NCI-H82 (cell line): ENCODE measurements at regions not wholly inside any gene's neighbourhood (a gene's known extent, or its start where the extent isn't known, plus 50 kb on each side); places are given as distances from the start of the nearest gene placed in this dataset.
"Not testable (repeated sequence)": the region's sequence is repeated elsewhere in the genome, so short reads cannot be mapped to it uniquely, and the experiment has no call there.

Experiments used
- DNase-seq: peaks from one replicate; lab custom pipeline; 2025; lab: John Stamatoyannopoulos, UW

GRCh38 chr16:55062442-55062841 is 131.8 kb downstream of the IRX5 start:
- no peak for DNase-seq

GRCh38 chr16:55072976-55073375 is 142.3 kb downstream of the IRX5 start:
- no peak for DNase-seq

DNA sequence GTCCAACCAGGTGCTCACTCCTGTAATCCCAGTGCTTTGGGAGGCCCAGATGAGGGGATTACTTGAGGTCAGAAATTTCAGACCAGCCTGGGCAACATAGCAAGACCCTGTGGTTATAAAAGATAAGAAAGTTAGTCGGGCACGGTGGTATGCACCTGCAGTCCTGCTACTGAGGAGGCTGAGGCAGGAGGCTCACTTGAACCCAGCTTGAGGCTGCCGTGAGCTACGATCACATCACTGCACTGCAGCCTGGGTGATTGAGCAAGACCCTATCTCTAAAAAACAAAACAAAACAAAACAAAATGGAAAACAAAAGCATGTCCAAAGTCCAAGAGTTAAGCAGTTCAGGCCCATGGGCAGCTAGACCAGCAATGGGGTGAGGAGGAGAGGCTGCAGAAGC is 143.2 kb downstream of the IRX5 start:
- no peak for DNase-seq

- DNase-seq = not testable (repeated sequence)
Observed at GRCh38 chr16:55075208-55075607, 144.5 kb downstream of the IRX5 start.

DNA sequence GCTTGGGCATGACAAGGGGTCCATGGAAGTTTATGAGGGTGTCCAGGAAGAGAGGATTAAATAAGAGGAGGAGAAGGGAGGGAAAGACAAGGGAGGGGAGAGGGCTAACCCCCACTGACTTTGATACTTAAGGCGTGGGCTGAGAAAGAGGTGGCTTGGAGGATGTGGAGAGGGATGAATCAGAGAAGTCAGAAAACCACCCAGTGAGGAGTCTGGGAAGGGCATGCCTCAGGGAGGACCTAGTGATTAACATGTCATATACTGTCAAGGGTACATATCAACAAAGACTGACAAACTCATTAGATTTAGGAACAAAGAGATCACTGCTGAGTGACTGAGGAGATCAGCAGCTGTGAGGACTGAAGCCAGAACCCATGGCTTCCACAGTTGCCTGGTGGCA is 145.4 kb downstream of the IRX5 start:
- no peak for DNase-seq

GRCh38 chr16:55077266-55077665 is 146.6 kb downstream of the IRX5 start:
- DNase-seq = no peak

DNA sequence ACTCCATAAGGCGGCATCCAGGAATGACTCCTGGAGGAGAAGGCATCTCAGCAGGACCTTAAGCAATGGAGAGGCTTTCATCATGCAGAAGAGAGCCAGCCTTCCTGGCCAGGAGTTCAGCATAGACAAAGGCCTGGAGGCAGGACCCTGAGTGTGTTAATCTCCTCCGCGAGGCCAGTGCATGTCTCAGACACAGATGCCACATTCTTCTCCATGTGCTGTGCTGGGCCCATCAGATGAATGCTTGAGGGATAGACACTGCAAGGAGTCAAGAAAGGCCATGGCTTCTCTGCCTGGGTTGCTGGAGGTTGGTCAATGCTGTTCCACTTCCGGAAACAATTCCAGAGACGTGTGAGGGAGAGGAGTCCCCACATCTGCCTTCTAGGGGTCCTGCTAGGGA is 147.5 kb downstream of the IRX5 start:
- DNase-seq = no peak

GRCh38 chr16:55078699-55079410 is 148.2 kb downstream of the IRX5 start:
- DNase-seq = no peak

DNA sequence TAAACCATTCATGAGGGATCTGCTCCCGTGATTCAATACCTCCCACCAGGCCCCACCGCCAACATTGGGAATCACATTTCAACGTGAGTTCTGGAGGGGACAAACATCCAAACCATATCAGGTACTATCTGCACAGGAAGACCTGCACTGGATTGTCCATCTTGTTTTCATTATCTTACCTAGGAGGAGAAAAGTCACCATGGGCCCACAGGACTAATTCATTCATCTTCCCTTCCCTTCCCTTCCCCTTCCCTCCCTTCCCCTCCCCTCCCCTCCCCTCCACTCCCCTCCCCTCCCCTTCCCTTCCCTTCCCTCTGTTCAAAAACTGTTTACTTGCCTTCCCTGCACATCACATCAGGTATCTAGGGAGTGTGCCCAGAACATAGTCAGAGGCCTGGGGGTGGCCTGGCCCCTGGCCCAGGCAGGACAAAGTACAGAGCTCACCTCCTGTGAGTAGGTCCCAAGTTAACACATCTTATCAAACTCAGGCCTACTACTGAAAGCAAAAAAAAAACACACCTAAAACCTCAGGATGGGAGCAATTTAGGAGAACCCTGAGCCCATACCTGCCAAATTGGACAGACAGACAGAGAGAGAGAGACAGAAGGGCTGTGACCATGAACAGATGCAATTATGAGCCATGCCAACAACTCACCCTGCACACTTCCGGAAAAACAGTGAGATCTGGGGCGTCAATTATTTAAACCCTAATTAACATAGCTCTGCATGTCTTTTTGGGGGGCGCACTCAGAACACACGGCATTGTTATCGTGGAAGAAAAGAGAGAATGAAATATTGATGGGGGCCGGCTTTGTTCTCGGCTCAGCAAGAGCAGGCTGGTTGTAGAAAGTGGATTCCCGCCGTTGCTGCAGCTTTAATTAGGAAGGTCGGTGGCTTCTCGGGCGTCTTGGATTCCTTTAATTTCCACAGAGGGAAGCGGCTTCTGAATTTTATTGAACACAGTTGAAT is 151.2 kb downstream of the IRX5 start:
- DNase-seq = no peak

DNA sequence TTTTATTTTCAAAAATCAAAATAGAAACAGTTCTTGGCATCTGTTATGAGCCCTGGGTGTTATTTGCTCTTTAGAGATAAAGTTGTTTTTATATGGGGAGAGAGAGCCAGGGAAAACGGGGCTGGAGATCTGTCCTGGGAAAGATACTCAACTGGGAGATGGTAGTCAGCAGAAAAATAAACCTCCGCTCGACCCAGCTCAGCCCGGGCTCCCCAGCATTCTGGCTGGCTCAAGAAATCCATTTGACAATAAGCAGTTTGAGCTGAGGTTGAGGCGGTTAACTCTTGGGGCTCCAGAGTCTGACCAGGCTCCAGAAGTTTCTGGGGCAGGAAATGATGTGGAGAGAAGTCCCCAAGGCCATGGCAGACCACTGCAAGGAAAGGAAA is 151.9 kb downstream of the IRX5 start:
- DNase-seq = no peak

- DNase-seq = no peak
Observed at GRCh38 chr16:55083052-55083451, 152.4 kb downstream of the IRX5 start.

GRCh38 chr16:55088098-55088497 is 157.4 kb downstream of the IRX5 start:
- DNase-seq = no peak

- no peak for DNase-seq
Observed at GRCh38 chr16:55089600-55089999, 158.9 kb downstream of the IRX5 start.

GRCh38 chr16:55091213-55091870 is 160.7 kb downstream of the IRX5 start:
- no peak for DNase-seq

DNA sequence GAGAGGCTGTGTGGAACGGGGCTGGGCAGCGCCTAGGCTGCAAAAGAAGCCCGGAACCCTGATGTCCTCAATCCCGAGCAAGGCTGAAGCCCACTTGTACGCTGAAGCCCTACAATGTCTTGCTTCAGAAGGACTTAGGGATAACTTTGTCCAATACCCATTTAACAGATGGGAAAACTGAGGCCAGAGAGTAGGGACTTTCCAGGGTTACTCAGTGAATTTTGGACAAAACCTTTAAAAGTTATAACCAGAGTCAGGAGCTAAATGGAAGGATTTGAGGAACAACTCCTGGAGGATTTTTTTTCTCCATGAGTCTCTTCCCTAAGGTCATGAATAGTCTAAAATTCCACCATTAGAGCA is 161.2 kb downstream of the IRX5 start:
- DNase-seq = no peak

GRCh38 chr16:55100100-55100499 is 169.4 kb downstream of the IRX5 start:
- no peak for DNase-seq

DNA sequence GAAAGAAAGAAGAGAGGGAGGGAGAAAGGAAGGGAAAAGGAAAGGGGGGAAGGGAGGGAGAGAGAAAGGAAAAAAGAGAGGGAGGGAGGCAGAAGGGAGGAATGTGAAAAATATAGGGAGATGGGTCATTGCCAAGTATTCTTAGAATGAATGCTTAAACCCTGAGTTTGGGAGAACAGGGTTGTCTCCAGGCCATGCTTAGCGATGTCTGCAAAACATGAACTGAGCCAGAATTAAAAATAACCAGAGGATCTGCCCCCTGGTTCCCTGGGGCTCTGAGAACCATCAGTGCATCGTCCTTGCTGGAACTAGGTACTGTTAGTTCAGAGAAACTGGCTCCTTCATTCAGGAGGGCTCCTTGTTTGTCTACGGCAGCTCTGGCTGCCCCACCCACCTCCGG is 170.4 kb downstream of the IRX5 start:
- no peak for DNase-seq

DNA sequence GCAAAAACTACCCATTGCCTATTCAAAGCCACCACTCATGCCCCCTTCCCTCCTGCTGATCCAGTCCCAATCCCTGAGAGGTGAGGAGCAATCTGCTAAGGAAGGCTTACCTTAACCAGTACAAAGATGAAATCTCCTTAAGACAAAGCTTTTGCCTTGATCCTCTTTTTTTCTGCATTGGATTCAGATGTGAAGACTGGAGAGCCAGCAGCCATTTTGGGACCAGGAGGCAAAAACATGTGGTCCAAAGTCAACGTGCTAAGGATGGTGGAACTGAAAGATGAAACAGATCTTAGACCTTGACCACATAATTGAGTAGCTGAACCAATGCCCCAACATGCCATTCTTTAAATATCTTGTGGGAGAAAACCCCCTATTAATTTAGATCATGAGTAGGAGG is 171.4 kb downstream of the IRX5 start:
- no peak for DNase-seq

GRCh38 chr16:55102531-55102930 is 171.9 kb downstream of the IRX5 start:
- no peak for DNase-seq

DNA sequence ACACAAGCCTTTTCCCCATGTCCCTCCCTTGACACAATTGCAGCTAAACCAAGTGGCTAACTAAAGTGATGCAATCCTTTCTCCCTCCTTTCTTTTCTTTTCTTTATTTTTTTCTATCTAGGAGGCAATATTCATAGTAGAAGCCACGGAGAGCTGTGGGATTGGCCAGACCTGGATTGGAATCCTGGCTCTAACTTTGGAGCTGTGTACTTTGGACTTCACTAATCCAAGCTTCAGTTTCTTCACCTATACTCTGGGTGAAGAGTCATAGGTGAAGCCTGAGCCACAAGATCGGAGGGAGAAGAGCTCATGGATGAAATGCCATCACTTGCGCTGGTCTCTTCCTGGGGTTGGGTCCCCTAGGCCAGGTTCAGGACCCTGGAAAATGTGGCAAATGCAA is 177.2 kb downstream of the IRX5 start:
- no peak for DNase-seq

- DNase-seq = no peak
Observed at GRCh38 chr16:55113210-55113609, 182.5 kb downstream of the IRX5 start.

- no peak for DNase-seq
Observed at GRCh38 chr16:55115506-55115905, 184.8 kb downstream of the IRX5 start.
